Transverse colon (tissue), 3 donors: ENCODE measurements at regions not wholly inside any gene's neighbourhood (a gene's known extent, or its start where the extent isn't known, plus 50 kb on each side); places are given as distances from the start of the nearest gene placed in this dataset.

Experiments used
- EP300 ChIP-seq: sonication (generic); formaldehyde crosslinking; IDR thresholded peaks from one replicate; pipeline ENCODE4 v1.6.1; 2017; ENCODE audit warnings: antibody characterized with exemption, low read depth
- POLR2AphosphoS5 ChIP-seq, 3 donors: sonication (generic); formaldehyde crosslinking; IDR thresholded peaks; one replicate each; pipeline ENCODE4 v1.6.1; 2016; ENCODE audit warnings: antibody characterized with exemption in 3 of 3

- TF ChIP-seq EP300: no peak
- TF ChIP-seq POLR2AphosphoS5 (IDR thresholded peaks at IDR 0.05): no peak
These were observed 69.8 kb upstream of the SLC25A26 start for GRCh38 chr3:66150977-66151376.
